NOMO-1 treated with dmso at 0.1 percent for 144 hours (cell line): ENCODE measurements at regions not wholly inside any gene's neighbourhood (a gene's known extent, or its start where the extent isn't known, plus 50 kb on each side); places are given as distances from the start of the nearest gene placed in this dataset.

Experiments
- DNase-seq: peaks from one replicate; lab custom pipeline; 2025; ENCODE audit not compliant: unreplicated experiment; lab: John Stamatoyannopoulos, UW

DNA sequence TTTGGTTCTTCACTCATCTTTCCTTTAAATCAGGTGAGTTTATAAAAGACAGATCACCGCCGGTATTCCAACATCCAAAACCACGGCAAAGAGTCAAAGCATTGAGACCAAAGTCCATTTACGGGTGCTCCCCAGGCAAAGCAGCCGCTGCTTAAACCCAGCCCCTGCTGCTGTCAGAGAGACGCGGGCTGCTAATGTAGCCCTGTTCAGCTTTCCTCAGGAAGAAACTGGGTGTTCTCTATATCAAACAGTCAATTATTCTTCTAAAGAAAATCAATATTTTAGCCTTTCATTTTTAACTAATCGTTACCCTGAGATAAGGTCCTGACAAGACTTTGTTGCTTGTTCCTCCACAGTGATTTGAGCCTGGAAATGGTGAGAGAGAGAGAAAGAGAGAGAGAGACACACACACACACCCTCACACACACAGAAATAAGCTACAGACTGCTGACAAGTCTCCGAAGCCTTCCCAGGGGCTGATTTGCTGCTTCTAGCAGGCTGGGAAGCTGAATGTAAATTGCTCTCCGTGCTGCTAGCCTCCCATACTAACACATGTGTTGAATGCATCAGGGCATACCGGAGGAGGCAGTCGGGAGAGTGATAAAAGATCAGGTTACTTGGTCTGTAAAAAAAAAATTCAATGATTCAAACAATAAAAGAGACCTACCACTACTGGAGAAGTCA is 183.0 kb upstream of the ANK3 start:
- DNase-seq, result no peak

GRCh38 chr10:60570896-60571295 is 181.2 kb upstream of the ANK3 start:
- no peak for DNase-seq

DNA sequence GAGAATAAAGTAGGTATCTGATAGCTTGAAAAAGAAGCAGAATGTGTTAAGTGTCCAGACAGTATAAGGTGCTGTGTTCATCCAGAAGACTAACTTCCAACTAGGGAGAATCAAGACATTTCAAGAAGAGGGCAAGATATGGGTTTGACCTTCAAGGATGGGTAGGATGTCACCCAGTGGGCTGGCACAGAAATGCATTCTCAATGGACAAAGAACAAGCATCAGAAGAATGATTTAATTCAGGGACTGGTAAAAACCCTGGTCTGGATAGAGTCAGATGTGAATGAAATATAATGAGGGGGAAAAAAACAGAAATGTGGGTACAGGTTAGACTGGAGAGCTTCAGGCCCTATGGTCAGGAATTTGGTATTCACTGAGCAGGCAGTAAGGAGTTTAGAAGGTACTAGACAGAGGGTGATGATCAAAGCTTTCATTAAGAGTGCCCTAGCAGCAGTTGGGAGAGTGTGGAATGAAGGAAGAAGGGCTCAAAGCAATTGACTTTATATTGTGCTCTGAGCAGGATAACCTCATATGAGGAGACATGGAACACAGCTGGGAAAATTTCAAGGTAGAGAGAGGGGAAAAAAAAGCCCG is 180.7 kb upstream of the ANK3 start:
- DNase-seq, result no peak

DNA sequence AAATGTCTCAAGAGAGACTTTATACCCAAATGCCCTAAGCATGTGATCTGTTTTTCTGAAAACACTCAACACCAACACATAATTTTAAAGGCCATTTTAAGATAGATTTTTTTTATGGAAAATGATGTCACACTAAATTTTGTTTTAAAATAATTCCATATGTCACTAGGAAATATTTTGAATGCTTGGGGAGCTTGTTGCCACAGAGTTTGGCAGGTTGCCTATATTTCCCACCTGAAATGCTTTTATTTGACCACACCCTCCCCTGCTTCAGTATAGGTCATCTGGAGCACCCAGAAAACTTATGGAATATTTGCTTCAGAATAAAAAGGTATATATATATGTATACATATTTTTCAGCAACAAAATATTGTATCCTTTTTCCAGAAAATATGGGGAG is 180.0 kb upstream of the ANK3 start:
- DNase-seq, result no peak

GRCh38 chr10:60566096-60566495 is 176.4 kb upstream of the ANK3 start:
- no peak for DNase-seq

- no peak for DNase-seq
These were observed 175.8 kb upstream of the ANK3 start for GRCh38 chr10:60565492-60565891.

DNA sequence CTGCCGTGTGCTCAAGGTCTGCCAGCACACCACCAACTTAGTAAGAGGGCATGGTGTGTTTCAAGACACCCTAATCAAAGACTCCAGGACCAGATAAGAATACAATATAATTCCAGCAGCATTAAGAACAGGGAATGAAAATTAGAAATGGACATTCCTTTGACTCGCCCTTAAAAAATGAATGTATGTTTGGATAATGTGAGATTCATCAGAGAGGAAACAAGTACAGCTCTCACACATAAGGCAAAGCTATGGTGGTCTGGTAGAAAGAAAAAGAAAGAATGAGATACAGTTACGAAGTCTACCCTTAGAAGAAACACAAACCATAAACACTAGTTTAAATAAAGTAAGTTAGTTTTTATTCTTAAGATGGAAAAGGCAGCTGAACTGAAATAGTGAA is 174.8 kb upstream of the ANK3 start:
- DNase-seq, result no peak

- no peak for DNase-seq
These were observed 170.8 kb upstream of the ANK3 start for GRCh38 chr10:60560451-60560850.

DNA sequence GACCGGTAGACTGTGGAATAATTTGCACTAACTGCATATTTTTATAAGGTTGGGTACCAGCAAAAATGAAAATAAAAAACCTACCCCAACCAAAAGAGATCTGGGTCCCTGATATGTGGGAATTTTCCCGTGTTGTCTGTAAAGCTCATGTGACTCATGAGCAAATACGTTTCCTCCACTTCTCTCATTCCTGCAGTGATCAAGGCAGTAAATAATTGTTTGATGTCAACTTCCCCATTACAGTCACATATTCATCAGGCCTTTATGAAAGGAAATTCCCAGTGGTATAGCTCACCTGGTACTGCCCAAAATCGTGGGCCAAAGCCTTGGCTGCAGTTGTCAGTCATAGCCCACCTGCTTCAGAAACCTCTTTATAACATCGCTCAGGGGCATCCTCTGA is 166.0 kb upstream of the ANK3 start:
- no peak for DNase-seq

DNA sequence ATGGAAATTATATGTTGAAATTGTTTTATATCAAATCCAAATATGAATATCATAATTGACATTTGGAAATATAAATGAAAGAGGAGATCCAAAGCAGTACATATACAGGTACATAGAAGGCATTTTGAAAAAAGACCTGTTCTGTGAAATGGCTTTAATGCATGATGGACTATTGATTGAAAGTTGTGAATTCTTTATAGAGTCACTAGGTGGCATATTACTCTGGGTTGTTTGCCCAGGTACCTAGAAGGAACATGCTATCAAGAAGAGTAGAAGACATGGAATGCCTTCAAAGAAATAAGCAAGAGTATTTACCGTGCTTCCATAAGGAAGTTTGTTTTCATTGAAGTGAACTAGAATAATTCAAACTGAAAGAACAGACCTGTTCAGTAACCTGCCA is 160.0 kb upstream of the ANK3 start:
- no peak for DNase-seq

- DNase-seq, result no peak
These were observed 153.0 kb upstream of the ANK3 start for GRCh38 chr10:60542657-60543056.

DNA sequence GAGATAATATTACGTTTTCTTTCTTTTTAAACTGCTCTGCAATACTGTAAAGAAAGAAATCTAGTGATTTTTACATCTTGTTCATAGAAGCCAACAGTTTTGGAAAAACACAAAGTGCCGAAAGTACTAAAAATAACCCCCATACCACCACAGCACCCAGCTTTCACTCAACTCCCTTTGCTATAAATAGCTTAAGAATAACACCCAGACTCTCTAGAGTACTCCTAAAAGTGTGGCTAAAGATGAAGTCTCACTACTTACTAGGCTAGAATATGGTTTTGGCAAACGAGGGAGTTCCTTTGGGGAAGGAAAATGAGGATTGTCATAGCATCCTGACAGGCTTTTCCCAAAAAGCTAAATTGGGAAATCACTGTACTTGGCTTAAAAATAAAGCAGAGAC is 151.8 kb upstream of the ANK3 start:
- no peak for DNase-seq

- DNase-seq, result no peak
These were observed 148.0 kb upstream of the ANK3 start for GRCh38 chr10:60537697-60538096.

- DNase-seq, result no peak
These were observed 146.9 kb upstream of the ANK3 start for GRCh38 chr10:60536529-60537114.

DNA sequence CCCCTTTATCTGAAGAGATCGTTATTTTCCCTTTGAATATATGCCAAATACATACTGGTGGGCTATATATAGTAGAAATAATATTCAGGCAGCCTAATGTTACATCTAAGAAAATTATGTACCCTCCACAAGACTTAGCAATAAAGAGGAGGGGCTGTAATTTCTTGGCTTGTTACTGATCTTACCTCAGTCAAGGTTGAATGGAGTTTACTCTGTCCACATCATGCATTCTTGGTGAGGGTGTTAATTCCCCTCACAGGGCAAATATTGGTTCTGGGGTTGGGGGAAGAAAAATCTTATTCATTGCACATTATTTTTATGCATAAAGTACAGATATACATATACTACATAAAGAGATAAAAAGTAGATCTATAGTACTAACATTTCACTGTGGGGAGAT is 145.8 kb upstream of the ANK3 start:
- no peak for DNase-seq

DNA sequence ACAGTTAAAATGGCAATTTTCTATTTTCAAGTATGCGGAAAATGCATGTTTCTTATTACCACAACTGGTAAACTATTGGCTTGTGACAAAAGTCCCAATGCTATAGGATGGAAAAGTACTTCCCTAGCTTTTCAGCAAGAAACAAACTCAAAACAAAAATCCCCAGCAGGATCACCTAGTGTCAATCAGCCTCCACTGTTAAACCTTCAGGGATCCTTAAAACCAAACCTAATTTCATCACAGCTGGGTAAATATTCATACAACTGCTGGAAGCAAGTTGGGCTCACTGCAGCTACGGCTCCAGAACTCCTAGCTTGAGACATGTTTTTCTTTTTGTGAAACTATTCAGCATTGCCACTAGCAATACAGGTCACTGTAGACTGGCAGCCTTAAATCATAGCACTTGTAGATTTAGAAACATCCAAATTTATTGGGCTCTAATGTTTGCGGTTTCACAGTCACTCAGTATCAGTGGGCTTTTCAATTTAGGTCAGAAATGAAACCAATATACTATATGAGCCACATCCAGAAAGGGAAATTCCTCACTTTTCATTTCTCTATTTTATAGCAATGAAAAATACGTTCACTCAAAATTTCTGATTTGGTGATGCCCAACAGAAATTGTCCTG is 145.2 kb upstream of the ANK3 start:
- DNase-seq, result no peak

DNA sequence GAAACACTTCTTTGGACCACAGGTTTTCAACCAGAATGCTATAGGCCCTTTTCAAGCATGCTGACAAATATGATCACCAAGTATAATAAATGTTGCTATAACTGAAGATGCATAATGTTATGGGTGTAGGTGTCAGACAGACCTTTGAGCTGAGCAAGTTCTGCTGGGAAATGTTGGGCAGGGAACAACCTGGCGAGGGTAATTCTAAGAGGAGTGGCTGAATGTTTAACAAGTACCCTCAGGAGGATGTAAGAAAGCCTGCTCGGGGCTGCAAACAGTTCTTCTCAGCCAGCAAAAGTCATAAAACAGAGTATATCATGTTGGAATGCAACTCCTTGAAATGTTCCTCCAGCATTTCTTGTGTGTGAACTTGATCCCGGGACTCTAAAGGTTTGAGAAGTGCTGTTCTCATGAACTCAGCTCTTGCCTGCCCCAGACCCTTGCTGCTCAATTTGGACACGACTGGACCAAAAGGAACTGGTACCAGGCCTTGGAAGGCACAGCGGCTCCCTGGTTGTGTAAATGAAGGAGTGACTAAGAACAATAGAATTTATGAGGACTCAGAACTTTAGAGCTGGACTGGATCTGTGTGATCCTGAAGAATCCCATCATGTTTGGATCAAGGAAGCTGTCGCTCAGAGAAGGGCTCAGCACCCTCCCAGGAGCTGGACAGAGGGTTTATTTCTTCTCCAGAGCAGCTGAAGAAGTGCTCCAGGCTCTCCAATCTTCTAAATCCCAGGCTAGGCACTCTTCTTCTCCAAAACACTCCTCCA is 143.2 kb upstream of the ANK3 start:
- DNase-seq, result no peak

DNA sequence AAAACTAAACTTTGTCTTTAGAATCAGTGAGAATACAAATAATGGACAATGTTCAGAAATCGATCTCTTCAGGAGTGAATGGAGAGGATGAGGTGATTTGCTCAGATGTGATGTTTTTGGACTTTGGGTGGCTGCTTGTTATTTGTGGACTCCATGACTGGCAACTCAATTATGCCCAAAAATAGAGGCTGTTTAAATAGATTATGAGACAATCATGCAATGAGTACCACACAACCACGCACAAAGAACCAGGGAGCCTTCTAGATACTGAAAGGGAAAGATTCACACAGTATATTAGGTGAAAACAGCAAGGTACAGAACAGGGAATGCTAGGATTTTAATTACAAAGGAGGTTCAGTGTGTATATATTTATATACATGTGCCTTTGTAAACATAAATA is 141.3 kb upstream of the ANK3 start:
- no peak for DNase-seq

DNA sequence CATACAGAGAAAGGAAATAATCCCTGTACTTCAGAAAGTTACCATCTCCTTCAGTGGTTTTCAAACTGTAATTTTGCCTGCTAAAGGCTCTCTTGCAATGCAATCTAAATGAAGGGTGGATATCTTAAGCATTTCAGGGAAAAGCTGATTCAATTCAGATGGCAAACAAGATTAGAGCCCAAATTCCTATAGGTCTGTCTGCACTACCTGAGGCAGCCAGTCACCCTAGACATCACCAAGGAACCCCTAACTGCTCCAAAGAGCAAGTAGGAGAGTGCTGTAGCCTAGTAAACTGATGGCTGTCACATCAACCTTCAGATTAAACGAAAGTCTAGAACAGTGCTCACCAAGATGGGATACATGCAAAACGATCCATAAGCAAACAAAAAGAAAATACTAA is 138.0 kb upstream of the ANK3 start:
- DNase-seq, result no peak

GRCh38 chr10:60525716-60526585 is 136.3 kb upstream of the ANK3 start:
- no peak for DNase-seq

DNA sequence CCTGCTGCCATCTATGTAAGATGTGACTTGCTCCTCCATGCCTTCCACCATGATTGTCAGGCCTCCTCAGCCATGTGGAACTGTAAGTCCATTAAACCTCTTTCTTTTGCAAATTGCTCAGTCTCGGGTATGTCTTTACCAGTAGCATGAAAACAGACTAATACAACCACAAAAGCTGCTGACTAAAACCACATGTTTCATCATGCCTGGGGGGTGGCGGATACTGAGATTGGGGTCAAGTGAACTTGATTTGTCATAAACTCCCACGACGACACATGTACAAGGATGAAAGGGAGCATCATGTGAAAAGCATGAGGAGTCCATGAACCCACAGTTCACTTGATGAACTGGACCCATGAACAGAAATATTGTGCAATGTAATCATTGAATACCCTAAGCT is 134.9 kb upstream of the ANK3 start:
- no peak for DNase-seq
